CD4-positive, alpha-beta T cell treated with Interleukin-17A for 4 hours (primary cell): ENCODE measurements at regions not wholly inside any gene's neighbourhood (a gene's known extent, or its start where the extent isn't known, plus 50 kb on each side); places are given as distances from the start of the nearest gene placed in this dataset.

Experiments used
- DNase-seq: peaks from one replicate; pipeline ENCODE4 v3.0.0-alpha.2; 2020; ENCODE audit warnings: mixed read lengths

- peak; percentile 29 for DNase-seq
These were observed 54.2 kb downstream of the S1PR1 start for GRCh38 chr1:101290922-101291561.

GRCh38 chr1:101291562-101292380 lies 55.0 kb downstream of the S1PR1 start:
- peak; percentile 50 for DNase-seq

- DNase-seq = peak; percentile 61
These were observed 56.7 kb downstream of the S1PR1 start for GRCh38 chr1:101293461-101294051.

- DNase-seq = peak; percentile 48
These were observed 58.4 kb downstream of the S1PR1 start for GRCh38 chr1:101295209-101295608.

DNA sequence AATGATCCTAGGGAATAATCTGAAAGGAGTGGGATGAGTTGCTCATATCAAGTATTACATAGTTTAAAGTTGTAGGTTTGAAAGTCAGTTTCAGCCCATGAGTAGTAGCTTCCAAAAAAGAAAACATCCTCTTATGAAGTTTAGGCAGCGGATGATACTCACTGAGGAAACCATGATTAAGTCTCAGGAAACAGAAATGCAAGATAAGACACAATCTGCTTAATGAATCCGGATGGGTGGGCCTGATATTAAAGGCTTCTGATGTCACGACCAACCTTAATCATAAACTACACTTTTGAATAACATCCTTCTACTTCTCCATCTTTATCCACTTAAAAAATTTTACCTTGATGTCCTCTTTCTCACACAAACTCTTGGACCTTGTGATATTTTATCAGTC lies 61.8 kb downstream of the S1PR1 start:
- no peak for DNase-seq

GRCh38 chr1:101299141-101299540 lies 62.3 kb downstream of the S1PR1 start:
- DNase-seq = no peak

- DNase-seq = no peak
These were observed 62.9 kb downstream of the S1PR1 start for GRCh38 chr1:101299710-101300109.

- no peak for DNase-seq
These were observed 64.1 kb downstream of the S1PR1 start for GRCh38 chr1:101300916-101301315.

- DNase-seq = no peak
These were observed 64.7 kb downstream of the S1PR1 start for GRCh38 chr1:101301446-101302057.

DNA sequence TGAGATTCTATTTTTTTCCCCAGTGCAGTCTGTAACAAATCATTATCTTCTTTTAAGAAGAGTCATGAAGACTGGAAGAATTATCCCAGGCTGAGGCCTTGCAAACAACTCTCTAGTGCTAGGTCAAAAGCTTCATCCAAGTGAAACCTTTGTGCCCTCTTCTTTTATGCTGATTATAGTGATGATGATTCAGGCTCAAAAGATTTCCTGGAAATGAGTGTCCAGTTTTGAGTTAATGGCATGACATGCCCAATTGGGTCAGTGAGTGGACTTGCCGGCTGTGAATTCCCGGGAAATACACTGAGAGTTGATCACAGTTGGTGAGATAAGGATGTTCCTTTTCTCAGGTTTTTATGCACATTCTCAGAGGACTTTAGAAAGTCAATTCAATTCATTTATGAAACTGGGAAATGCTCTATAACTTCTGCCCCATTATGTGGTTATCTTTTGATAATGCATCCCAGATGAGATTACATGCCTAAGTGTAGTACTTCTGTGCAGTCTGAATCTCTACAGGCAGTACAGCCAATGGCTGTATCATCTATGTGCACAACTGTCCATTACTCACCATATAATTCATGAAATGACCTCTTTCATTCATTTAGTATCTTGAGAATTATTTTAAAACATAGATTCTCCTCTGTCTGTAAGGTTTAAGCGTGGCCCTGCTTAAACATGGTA lies 66.2 kb downstream of the S1PR1 start:
- no peak for DNase-seq

- DNase-seq = peak; percentile 17
These were observed 71.3 kb downstream of the S1PR1 start for GRCh38 chr1:101307985-101308689.

- no peak for DNase-seq
These were observed 72.1 kb downstream of the S1PR1 start for GRCh38 chr1:101308935-101309333.

DNA sequence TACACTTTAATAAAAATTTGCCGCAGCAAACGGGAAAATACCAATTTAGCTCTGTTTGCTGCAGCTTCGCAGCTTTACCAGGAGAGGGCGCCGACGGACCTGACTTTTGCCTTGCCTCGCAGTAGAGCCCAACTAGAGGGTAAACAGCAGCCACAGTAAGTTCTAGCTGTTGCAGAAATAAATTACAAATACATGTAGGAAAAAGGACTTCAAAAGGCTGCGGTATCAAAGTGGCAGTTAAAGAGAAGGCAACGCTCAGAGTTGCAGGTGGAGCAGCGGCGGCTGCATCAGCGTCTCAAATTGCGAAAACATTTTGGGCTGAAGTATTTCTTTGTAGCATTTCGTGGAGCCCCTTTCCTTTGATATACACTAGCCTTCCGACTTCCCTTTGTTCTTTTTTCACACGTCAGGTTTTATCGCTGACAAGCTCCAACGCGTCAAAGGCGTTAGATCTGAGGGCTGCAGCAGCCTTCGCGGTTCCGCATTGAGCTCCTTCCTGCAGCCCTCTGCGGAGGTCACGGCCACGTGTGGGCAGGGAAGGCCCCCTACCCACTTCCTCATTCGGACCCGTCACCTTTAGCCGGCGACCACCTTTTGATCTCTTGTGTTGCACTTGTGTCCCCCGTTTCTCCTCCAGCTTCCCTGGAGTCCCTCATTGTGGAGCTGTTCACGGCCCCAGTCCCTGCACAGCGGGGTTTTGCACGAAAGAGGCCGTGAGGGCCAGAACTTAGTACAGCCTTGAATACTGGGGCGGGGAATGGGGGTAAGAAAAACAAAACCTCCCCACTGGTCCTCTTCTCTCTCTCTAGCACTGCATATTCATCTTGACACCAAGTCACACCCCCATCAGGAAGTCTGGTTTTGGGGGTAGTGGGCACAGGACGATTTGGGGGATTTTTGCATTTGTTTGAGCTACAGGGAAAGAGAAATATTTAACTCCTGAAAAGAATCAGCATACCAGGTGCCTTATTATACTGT lies 72.8 kb downstream of the S1PR1 start:
- DNase-seq = peak; percentile 82

DNA sequence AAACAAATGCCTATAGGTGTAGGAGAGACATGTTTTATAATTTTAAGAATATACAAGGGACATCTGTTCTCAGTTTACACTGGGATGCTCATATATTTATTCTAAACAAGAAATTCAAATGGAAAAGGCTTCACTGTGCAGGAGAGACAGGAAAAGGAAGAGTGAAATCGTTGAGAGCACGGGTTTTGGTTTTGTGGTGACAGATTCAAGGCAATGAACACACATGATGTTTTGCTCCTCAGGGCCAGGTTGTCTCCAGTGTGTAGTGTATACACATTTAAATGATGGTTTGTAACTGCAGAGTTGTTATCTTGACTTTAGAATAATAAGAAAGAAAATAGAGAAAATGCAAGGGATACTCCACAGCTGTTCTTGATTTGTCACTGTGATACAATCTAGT lies 73.7 kb downstream of the S1PR1 start:
- peak; percentile 56 for DNase-seq

- DNase-seq = peak; percentile 52
These were observed 74.5 kb downstream of the S1PR1 start for GRCh38 chr1:101311146-101311920.

DNA sequence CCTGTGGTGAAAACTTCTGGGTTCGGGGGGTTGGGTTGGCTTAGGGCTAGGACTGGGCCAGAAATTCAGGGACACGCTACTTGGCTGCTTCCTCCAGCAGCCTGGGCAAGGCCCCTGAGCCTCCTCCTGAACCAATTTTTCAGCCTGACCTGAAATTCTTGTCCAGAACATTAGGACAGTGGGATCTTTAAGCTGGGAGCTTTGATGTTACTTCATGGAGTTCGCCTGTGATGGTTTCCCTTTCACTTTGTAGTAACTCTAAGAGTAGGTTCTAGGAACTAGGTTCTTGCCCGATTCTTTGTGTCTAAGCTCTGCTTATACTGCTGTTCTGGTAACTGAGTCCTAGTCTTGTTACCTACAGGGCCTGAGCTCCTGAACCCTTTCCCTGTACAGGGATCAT lies 75.3 kb downstream of the S1PR1 start:
- no peak for DNase-seq

DNA sequence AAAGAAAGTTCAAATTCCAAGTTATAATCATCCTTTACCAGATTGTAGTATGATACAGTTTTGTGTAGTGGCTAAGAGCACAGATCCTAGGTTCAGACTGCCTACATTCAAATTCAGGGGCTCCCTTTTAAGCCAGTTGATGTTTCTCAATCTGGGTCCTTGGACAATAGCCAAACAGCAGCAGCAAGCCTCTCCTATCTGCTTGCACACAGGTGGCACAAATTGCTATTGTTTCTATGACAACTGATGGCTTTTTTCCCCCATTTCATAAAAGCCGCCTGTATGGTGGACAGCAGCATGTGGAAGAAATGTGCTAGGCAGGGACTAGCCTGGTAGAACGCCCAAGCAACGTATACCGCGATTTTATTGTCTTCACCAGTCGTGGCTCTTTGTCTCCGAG lies 76.5 kb downstream of the S1PR1 start:
- DNase-seq = no peak

DNA sequence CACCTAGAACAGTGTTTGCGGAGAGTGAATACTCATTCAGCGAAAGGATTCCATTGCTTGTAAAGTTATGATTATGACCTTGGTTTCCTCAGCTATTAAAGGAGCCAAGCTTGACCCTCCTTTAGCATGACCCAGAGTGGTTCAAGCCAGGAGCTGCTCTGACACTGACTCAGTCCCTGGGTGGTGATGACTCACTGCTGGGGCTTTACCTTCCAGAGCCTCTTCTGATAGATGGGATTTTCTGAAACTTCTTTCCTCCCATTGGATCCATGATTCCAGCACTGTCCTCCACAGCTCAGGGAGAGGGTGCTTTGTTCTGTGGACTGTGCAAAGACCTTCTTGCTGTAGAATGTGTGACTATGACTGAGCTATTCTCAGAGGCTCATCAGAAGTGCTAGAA lies 77.4 kb downstream of the S1PR1 start:
- peak; percentile 42 for DNase-seq

DNA sequence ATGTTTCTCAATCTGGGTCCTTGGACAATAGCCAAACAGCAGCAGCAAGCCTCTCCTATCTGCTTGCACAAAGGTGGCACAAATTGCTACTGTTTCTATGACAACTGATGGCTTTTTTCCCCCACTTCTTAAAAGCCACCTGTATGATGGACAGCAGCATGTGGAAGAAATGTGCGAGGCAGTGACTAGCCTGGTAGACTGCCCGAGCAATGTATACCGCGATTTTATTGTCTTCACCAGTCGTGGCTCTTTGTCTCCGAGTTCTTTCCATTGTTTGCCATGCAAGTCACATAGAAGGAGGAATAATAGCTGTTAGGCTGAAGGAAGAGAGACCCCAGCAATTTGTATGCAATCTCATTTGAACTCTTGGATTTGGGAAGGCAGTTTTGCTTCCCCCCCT lies 79.4 kb downstream of the S1PR1 start:
- no peak for DNase-seq

DNA sequence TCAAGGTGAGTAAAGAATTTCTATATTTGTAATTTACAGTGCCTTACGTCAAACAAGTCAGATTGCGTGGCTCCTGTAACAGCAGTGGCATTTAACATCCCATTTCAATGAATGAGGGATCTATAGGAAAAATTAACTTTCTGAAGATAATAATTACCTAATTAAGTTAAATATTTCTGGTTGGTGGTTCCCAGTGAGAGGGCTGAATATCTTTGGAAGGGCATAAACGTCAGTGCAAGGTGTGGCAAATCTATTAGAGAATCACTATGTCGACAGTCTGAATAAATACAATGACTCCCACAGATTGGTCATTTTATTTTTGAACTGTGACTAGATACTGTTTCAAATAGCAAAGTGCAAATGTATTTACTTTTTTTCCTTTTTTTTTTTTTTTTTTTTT lies 80.0 kb downstream of the S1PR1 start:
- DNase-seq = no peak
